SU-DHL-6 (cell line): ENCODE measurements at regions not wholly inside any gene's neighbourhood (a gene's known extent, or its start where the extent isn't known, plus 50 kb on each side); places are given as distances from the start of the nearest gene placed in this dataset.

Experiments
- EZH2phosphoT487 ChIP-seq: fragments of 200-600 bp; sonication (generic), shearing (Covaris generic); conservative IDR thresholded peaks from 2 replicates; pipeline ENCODE4 v1.6.1; 2018; ENCODE audit warnings: mild to moderate bottlenecking, antibody characterized with exemption, low read length, moderate library complexity, mixed read lengths
- TF ChIP-seq, protein P1 (sequence below): fragments of 200-600 bp; sonication (generic); IDR thresholded peaks from one replicate; pipeline ENCODE4 v1.5.1; 2017; ENCODE audit warnings: antibody characterized with exemption, mild to moderate bottlenecking, low read length, moderate library complexity; ENCODE audit not compliant: insufficient read depth, poor library complexity, severe bottlenecking

DNA sequence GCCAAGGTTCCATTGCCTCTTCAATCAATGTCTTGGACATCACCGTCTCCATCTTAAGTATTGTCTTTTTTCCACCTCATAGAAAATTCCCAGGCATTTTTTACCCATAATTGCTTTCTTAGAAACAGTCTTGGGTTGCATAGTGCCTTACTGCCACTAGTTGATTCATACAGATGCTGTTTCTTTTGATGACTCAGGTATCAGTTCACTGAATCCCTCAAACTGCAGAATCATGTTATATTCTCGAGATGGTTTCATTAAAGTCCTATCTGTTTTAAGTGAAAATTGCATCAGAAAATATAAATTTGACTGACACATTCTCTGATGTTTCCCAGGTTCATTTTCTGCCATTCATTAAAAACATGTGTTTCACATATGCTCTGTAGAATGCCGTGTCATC, 1489.1 kb downstream of the BRINP3 start:
- TF ChIP-seq, protein P1, sequence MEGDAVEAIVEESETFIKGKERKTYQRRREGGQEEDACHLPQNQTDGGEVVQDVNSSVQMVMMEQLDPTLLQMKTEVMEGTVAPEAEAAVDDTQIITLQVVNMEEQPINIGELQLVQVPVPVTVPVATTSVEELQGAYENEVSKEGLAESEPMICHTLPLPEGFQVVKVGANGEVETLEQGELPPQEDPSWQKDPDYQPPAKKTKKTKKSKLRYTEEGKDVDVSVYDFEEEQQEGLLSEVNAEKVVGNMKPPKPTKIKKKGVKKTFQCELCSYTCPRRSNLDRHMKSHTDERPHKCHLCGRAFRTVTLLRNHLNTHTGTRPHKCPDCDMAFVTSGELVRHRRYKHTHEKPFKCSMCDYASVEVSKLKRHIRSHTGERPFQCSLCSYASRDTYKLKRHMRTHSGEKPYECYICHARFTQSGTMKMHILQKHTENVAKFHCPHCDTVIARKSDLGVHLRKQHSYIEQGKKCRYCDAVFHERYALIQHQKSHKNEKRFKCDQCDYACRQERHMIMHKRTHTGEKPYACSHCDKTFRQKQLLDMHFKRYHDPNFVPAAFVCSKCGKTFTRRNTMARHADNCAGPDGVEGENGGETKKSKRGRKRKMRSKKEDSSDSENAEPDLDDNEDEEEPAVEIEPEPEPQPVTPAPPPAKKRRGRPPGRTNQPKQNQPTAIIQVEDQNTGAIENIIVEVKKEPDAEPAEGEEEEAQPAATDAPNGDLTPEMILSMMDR = no peak
- no peak for TF ChIP-seq EZH2phosphoT487
